ENCODE measurements at regions not wholly inside any gene's neighbourhood (a gene's known extent, or its start where the extent isn't known, plus 50 kb on each side); places are given as distances from the start of the nearest gene placed in this dataset.

GRCh38 chr1:70672442-70672888 is 261.4 kb downstream of the CTH start:
- H3K27ac ChIP-seq: no peak overlapping the region
- no peaks in the 10 kb centered on the region for H3K27me3 ChIP-seq (ENCODE audit: insufficient read depth, low read depth)
- no TSS peak for BruUV-seq (replicated peaks)
- DNase-seq: no peak
- POLR2A ChIA-PET (ENCODE audit: unreplicated experiment): no interaction called here
- no peak overlapping the region for H3K4me2 ChIP-seq
- H3K4me3 ChIP-seq: no peak overlapping the region
- no peaks in the 10 kb centered on the region for H3K79me2 ChIP-seq (ENCODE audit: low read depth)
- CTCF ChIA-PET: no interaction called here
- no peak overlapping the region for H2AFZ ChIP-seq
- H3F3A ChIP-seq (ENCODE audit: insufficient read depth, low read depth): no peaks in the 10 kb centered on the region
- H3K9me2 ChIP-seq (ENCODE audit: insufficient read depth): no peaks in the 10 kb centered on the region; the same call in 1 of the 2 replicates
- no peaks in the 10 kb centered on the region for H4K20me1 ChIP-seq (ENCODE audit: insufficient read depth)
- H3K36me3 ChIP-seq (ENCODE audit: low read depth): no peaks in the 10 kb centered on the region
- H3K9me3 ChIP-seq (ENCODE audit: insufficient read depth, low read depth): no peaks in the 10 kb centered on the region
- intact Hi-C loops (cut with micrococcal nuclease; ENCODE audit: unreplicated experiment): no loop called here
- no peaks in the 10 kb centered on the region for H3K4me1 ChIP-seq (replicated peaks; ENCODE audit: insufficient read depth)
- no peak for TF ChIP-seq CTCF (conservative IDR thresholded peaks at IDR 0.05)
- TF ChIP-seq EZH2 (IDR thresholded peaks at IDR 0.05; ENCODE audit: low read depth): no peak

GRCh38 chr1:70674941-70675685 is 264.0 kb downstream of the CTH start:
- Histone ChIP-seq H2AFZ (no peak overlapping the region), H3K4me3 (no peak overlapping the region), H3K4me2 (no peak overlapping the region), H3K27ac (no peak overlapping the region), H3K9me3 (ENCODE audit: insufficient read depth, low read depth) (no peaks in the 10 kb centered on the region), H3K79me2 (ENCODE audit: low read depth) (no peaks in the 10 kb centered on the region), H3K36me3 (ENCODE audit: low read depth) (no peaks in the 10 kb centered on the region), H3K27me3 (ENCODE audit: insufficient read depth, low read depth) (no peaks in the 10 kb centered on the region), H3K9me2 (ENCODE audit: insufficient read depth) (no peaks in the 10 kb centered on the region), H3F3A (ENCODE audit: insufficient read depth, low read depth) (no peaks in the 10 kb centered on the region), H3K4me1 (replicated peaks; ENCODE audit: insufficient read depth) (no peaks in the 10 kb centered on the region), H4K20me1 (ENCODE audit: insufficient read depth) (no peaks in the 10 kb centered on the region)
- intact Hi-C loops (cut with micrococcal nuclease; ENCODE audit: unreplicated experiment): no loop called here
- ChIA-PET POLR2A (ENCODE audit: unreplicated experiment) (no interaction called here), CTCF (no interaction called here)
- DNase-seq: no peak
- BruUV-seq (replicated peaks): no TSS peak
- TF ChIP-seq CTCF (conservative IDR thresholded peaks at IDR 0.05) (no peak), EZH2 (IDR thresholded peaks at IDR 0.05; ENCODE audit: low read depth) (no peak)

- ChIA-PET POLR2A (ENCODE audit: unreplicated experiment) (no interaction called here), CTCF (no interaction called here)
- no peak for DNase-seq
- Histone ChIP-seq H3K27ac (no peak overlapping the region), H3K4me1 (replicated peaks; ENCODE audit: insufficient read depth) (no peaks in the 10 kb centered on the region), H2AFZ (no peak overlapping the region), H3K79me2 (ENCODE audit: low read depth) (no peaks in the 10 kb centered on the region), H3K9me2 (ENCODE audit: insufficient read depth) (no peaks in the 10 kb centered on the region), H3K4me2 (no peak overlapping the region), H3F3A (ENCODE audit: insufficient read depth, low read depth) (no peaks in the 10 kb centered on the region), H3K27me3 (ENCODE audit: insufficient read depth, low read depth) (no peaks in the 10 kb centered on the region), H3K9me3 (ENCODE audit: insufficient read depth, low read depth) (no peaks in the 10 kb centered on the region), H3K36me3 (ENCODE audit: low read depth) (no peaks in the 10 kb centered on the region), H4K20me1 (ENCODE audit: insufficient read depth) (no peaks in the 10 kb centered on the region), H3K4me3 (no peak overlapping the region)
- no TSS peak for BruUV-seq (replicated peaks)
- intact Hi-C loops (cut with micrococcal nuclease; ENCODE audit: unreplicated experiment): no loop called here
- no peak for TF ChIP-seq CTCF (conservative IDR thresholded peaks at IDR 0.05)
- TF ChIP-seq EZH2 (IDR thresholded peaks at IDR 0.05; ENCODE audit: low read depth): no peak
These were observed 264.7 kb downstream of the CTH start for GRCh38 chr1:70675737-70676156.

All from PC-9 (cell line).